ENCODE measurements at regions not wholly inside any gene's neighbourhood (a gene's known extent, or its start where the extent isn't known, plus 50 kb on each side); places are given as distances from the start of the nearest gene placed in this dataset.

- TF ChIP-seq, protein P1, sequence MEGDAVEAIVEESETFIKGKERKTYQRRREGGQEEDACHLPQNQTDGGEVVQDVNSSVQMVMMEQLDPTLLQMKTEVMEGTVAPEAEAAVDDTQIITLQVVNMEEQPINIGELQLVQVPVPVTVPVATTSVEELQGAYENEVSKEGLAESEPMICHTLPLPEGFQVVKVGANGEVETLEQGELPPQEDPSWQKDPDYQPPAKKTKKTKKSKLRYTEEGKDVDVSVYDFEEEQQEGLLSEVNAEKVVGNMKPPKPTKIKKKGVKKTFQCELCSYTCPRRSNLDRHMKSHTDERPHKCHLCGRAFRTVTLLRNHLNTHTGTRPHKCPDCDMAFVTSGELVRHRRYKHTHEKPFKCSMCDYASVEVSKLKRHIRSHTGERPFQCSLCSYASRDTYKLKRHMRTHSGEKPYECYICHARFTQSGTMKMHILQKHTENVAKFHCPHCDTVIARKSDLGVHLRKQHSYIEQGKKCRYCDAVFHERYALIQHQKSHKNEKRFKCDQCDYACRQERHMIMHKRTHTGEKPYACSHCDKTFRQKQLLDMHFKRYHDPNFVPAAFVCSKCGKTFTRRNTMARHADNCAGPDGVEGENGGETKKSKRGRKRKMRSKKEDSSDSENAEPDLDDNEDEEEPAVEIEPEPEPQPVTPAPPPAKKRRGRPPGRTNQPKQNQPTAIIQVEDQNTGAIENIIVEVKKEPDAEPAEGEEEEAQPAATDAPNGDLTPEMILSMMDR (IDR thresholded peaks at IDR 0.05; ENCODE audit: insufficient read depth, low read depth, low read length) = no peak
- no peak for TF ChIP-seq EZH2 (IDR thresholded peaks at IDR 0.05; ENCODE audit: insufficient read depth, low read length)
These were observed 87.0 kb upstream of the IRF2BP2 start for GRCh38 chr1:234697015-234697414.

Data from astrocyte (in vitro differentiated cells and primary cell).